ENCODE measurements at regions not wholly inside any gene's neighbourhood (a gene's known extent, or its start where the extent isn't known, plus 50 kb on each side); places are given as distances from the start of the nearest gene placed in this dataset.
"Not testable (repeated sequence)": the region's sequence is repeated elsewhere in the genome, so short reads cannot be mapped to it uniquely, and the experiment has no call there.

- not testable (repeated sequence) for H3K9me3 ChIP-seq (ENCODE audit: control insufficient read depth, low read length); H3K27me3 ChIP-seq (replicated peaks; ENCODE audit: control insufficient read depth, insufficient read depth, low read length); H3K36me3 ChIP-seq (ENCODE audit: control insufficient read depth, insufficient read depth, low read length, severe bottlenecking); DNase-seq (ENCODE audit: low read depth); H3K4me1 ChIP-seq (ENCODE audit: control insufficient read depth, insufficient read depth, low read length); H3K9ac ChIP-seq (ENCODE audit: low read length); H3K4me3 ChIP-seq (ENCODE audit: low read length)
These were observed 120.3 kb downstream of the AKR1D1 start for GRCh38 chr7:138196503-138196946.

- no peak overlapping the region for H3K4me3 ChIP-seq (ENCODE audit: low read length)
These were observed 121.0 kb downstream of the AKR1D1 start for GRCh38 chr7:138196971-138197896.

GRCh38 chr7:138204285-138204981 lies 128.2 kb downstream of the AKR1D1 start:
- no peak for DNase-seq (ENCODE audit: low read depth)
- Histone ChIP-seq H3K9ac (ENCODE audit: low read length) (no peak overlapping the region), H3K4me3 (ENCODE audit: low read length) (no peak overlapping the region), H3K27me3 (replicated peaks; ENCODE audit: control insufficient read depth, insufficient read depth, low read length) (no peaks in the 10 kb centered on the region), H3K36me3 (ENCODE audit: control insufficient read depth, insufficient read depth, low read length, severe bottlenecking) (no peaks in the 10 kb centered on the region), H3K9me3 (ENCODE audit: control insufficient read depth, low read length) (no peaks in the 10 kb centered on the region), H3K4me1 (ENCODE audit: control insufficient read depth, insufficient read depth, low read length) (no peaks in the 10 kb centered on the region)

More at GRCh38 chr7:138196971-138197896, 121.0 kb downstream of the AKR1D1 start:
- H3K9ac ChIP-seq (ENCODE audit: low read length), result no peak overlapping the region
- H3K27me3 ChIP-seq (replicated peaks; ENCODE audit: control insufficient read depth, insufficient read depth, low read length), result no peaks in the 10 kb centered on the region
- no peak for DNase-seq (ENCODE audit: low read depth)
- no peaks in the 10 kb centered on the region for H3K36me3 ChIP-seq (ENCODE audit: control insufficient read depth, insufficient read depth, low read length, severe bottlenecking)
- H3K9me3 ChIP-seq (ENCODE audit: control insufficient read depth, low read length), result no peaks in the 10 kb centered on the region
- H3K4me1 ChIP-seq (ENCODE audit: control insufficient read depth, insufficient read depth, low read length), result no peaks in the 10 kb centered on the region

- Histone ChIP-seq H3K9me3 (ENCODE audit: control insufficient read depth, low read length) (no peaks in the 10 kb centered on the region), H3K36me3 (ENCODE audit: control insufficient read depth, insufficient read depth, low read length, severe bottlenecking) (no peaks in the 10 kb centered on the region), H3K27me3 (replicated peaks; ENCODE audit: control insufficient read depth, insufficient read depth, low read length) (no peaks in the 10 kb centered on the region), H3K9ac (ENCODE audit: low read length) (no peak overlapping the region), H3K4me3 (ENCODE audit: low read length) (no peak overlapping the region), H3K4me1 (ENCODE audit: control insufficient read depth, insufficient read depth, low read length) (no peaks in the 10 kb centered on the region)
- no peak for DNase-seq (ENCODE audit: low read depth)
These were observed 128.7 kb downstream of the AKR1D1 start for GRCh38 chr7:138204982-138205298.

GRCh38 chr7:138205614-138206150 lies 129.4 kb downstream of the AKR1D1 start:
- Histone ChIP-seq H3K36me3 (ENCODE audit: control insufficient read depth, insufficient read depth, low read length, severe bottlenecking) (no peaks in the 10 kb centered on the region), H3K27me3 (replicated peaks; ENCODE audit: control insufficient read depth, insufficient read depth, low read length) (no peaks in the 10 kb centered on the region), H3K9ac (ENCODE audit: low read length) (no peak overlapping the region), H3K4me3 (ENCODE audit: low read length) (no peak overlapping the region), H3K4me1 (ENCODE audit: control insufficient read depth, insufficient read depth, low read length) (no peaks in the 10 kb centered on the region), H3K9me3 (ENCODE audit: control insufficient read depth, low read length) (no peaks in the 10 kb centered on the region)
- no peak for DNase-seq (ENCODE audit: low read depth)

GRCh38 chr7:138207555-138207971 lies 131.3 kb downstream of the AKR1D1 start:
- Histone ChIP-seq H3K4me3 (ENCODE audit: low read length) (no peak overlapping the region), H3K27me3 (replicated peaks; ENCODE audit: control insufficient read depth, insufficient read depth, low read length) (no peaks in the 10 kb centered on the region), H3K9ac (ENCODE audit: low read length) (no peak overlapping the region), H3K9me3 (ENCODE audit: control insufficient read depth, low read length) (no peaks in the 10 kb centered on the region), H3K36me3 (ENCODE audit: control insufficient read depth, insufficient read depth, low read length, severe bottlenecking) (no peaks in the 10 kb centered on the region), H3K4me1 (ENCODE audit: control insufficient read depth, insufficient read depth, low read length) (no peaks in the 10 kb centered on the region)
- DNase-seq (ENCODE audit: low read depth), result no peak

GRCh38 chr7:138208142-138208570 lies 131.9 kb downstream of the AKR1D1 start:
- no peak overlapping the region for H3K9ac ChIP-seq (ENCODE audit: low read length)
- H3K4me3 ChIP-seq (ENCODE audit: low read length), result no peak overlapping the region
- no peaks in the 10 kb centered on the region for H3K36me3 ChIP-seq (ENCODE audit: control insufficient read depth, insufficient read depth, low read length, severe bottlenecking)
- H3K27me3 ChIP-seq (replicated peaks; ENCODE audit: control insufficient read depth, insufficient read depth, low read length), result no peaks in the 10 kb centered on the region
- H3K9me3 ChIP-seq (ENCODE audit: control insufficient read depth, low read length), result no peaks in the 10 kb centered on the region
- DNase-seq (ENCODE audit: low read depth), result no peak
- H3K4me1 ChIP-seq (ENCODE audit: control insufficient read depth, insufficient read depth, low read length), result no peaks in the 10 kb centered on the region

- no peaks in the 10 kb centered on the region for H3K4me1 ChIP-seq (ENCODE audit: control insufficient read depth, insufficient read depth, low read length)
- H3K27me3 ChIP-seq (replicated peaks; ENCODE audit: control insufficient read depth, insufficient read depth, low read length), result no peaks in the 10 kb centered on the region
- H3K4me3 ChIP-seq (ENCODE audit: low read length), result no peak overlapping the region
- no peaks in the 10 kb centered on the region for H3K9me3 ChIP-seq (ENCODE audit: control insufficient read depth, low read length)
- no peak for DNase-seq (ENCODE audit: low read depth)
- H3K36me3 ChIP-seq (ENCODE audit: control insufficient read depth, insufficient read depth, low read length, severe bottlenecking), result no peaks in the 10 kb centered on the region
- no peak overlapping the region for H3K9ac ChIP-seq (ENCODE audit: low read length)
These were observed 132.6 kb downstream of the AKR1D1 start for GRCh38 chr7:138208864-138209263.

GRCh38 chr7:138212314-138212713 lies 136.1 kb downstream of the AKR1D1 start:
- DNase-seq (ENCODE audit: low read depth), result no peak
- Histone ChIP-seq H3K36me3 (ENCODE audit: control insufficient read depth, insufficient read depth, low read length, severe bottlenecking) (no peaks in the 10 kb centered on the region), H3K4me3 (ENCODE audit: low read length) (no peak overlapping the region), H3K9ac (ENCODE audit: low read length) (no peak overlapping the region), H3K9me3 (ENCODE audit: control insufficient read depth, low read length) (no peaks in the 10 kb centered on the region), H3K4me1 (ENCODE audit: control insufficient read depth, insufficient read depth, low read length) (no peaks in the 10 kb centered on the region), H3K27me3 (replicated peaks; ENCODE audit: control insufficient read depth, insufficient read depth, low read length) (no peaks in the 10 kb centered on the region)

- Histone ChIP-seq H3K4me1 (ENCODE audit: control insufficient read depth, insufficient read depth, low read length) (no peaks in the 10 kb centered on the region), H3K4me3 (ENCODE audit: low read length) (no peak overlapping the region), H3K36me3 (ENCODE audit: control insufficient read depth, insufficient read depth, low read length, severe bottlenecking) (no peaks in the 10 kb centered on the region), H3K9me3 (ENCODE audit: control insufficient read depth, low read length) (no peaks in the 10 kb centered on the region), H3K9ac (ENCODE audit: low read length) (no peak overlapping the region), H3K27me3 (replicated peaks; ENCODE audit: control insufficient read depth, insufficient read depth, low read length) (no peaks in the 10 kb centered on the region)
- DNase-seq (ENCODE audit: low read depth), result no peak
These were observed 138.7 kb downstream of the AKR1D1 start for GRCh38 chr7:138214926-138215325.

- H3K4me3 ChIP-seq (ENCODE audit: low read length); H3K9me3 ChIP-seq (ENCODE audit: control insufficient read depth, low read length); H3K36me3 ChIP-seq (ENCODE audit: control insufficient read depth, insufficient read depth, low read length, severe bottlenecking): not testable (repeated sequence)
These were observed 144.1 kb downstream of the AKR1D1 start for GRCh38 chr7:138220321-138220720.

More at GRCh38 chr7:138220321-138220720, 144.1 kb downstream of the AKR1D1 start:
- DNase-seq (ENCODE audit: low read depth); H3K9ac ChIP-seq (ENCODE audit: low read length); H3K27me3 ChIP-seq (replicated peaks; ENCODE audit: control insufficient read depth, insufficient read depth, low read length); H3K4me1 ChIP-seq (ENCODE audit: control insufficient read depth, insufficient read depth, low read length): not testable (repeated sequence)
